ENCODE measurements at regions not wholly inside any gene's neighbourhood (a gene's known extent, or its start where the extent isn't known, plus 50 kb on each side); places are given as distances from the start of the nearest gene placed in this dataset.
A peak's percentile ranks its signal among the peaks of the same experiment; 100 is the strongest.

DNA sequence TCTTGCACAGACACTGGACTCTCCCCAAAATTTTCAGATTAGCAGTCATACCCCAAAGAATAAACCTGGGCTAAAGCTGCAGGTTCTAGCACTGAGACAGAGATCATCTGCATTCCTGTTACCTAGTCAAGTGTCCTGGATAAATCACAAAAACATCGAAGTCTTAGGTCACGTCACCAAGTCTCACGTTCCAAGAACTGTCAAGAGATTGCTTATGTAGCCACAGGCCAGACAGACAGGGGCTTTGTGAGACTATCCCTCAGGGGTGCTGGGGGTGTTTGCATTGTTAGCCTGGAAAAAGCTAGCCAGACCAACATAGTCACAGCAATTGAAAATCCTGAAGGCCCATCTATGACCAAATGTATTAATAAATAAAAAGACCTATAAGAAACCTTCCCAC is 243.1 kb upstream of the PREP start:
- no peaks in the 10 kb centered on the region for H3K36me3 Mint-ChIP-seq
- H3K4me1 Mint-ChIP-seq, result peaks cover 66 to 70% of the 10 kb centered on the region in 2 donors
- Histone ChIP-seq H3K9me3 (ENCODE audit: control insufficient read depth, insufficient read depth, low read length) (no peaks in the 10 kb centered on the region), H3K4me3 (ENCODE audit: low read length) (no peak overlapping the region), H3K27me3 (ENCODE audit: control insufficient read depth, insufficient read depth, low read length) (no peaks in the 10 kb centered on the region), H3K36me3 (ENCODE audit: control insufficient read depth, insufficient read depth, low read length) (no peaks in the 10 kb centered on the region), H3K4me1 (ENCODE audit: control insufficient read depth, insufficient read depth, low read length) (peaks cover 46% of the 10 kb centered on the region), H3K27ac (ENCODE audit: low read length) (peak overlapping the region; percentile 77)
- DNase-seq (no peak), ATAC-seq (peak; percentile 13 to 34 (median 31))
- WGBS (ENCODE audit: insufficient coverage), result 43% methylated on average over 3 of the region's 3 CpGs
- H3K4me3 Mint-ChIP-seq, result peak overlapping the region; percentile 54
- intact Hi-C loops (cut with micrococcal nuclease), result loop anchor here (1.0 to 10.0 kb wide), 4 partner anchors 191 to 875 kb away; no protein-coding TSS in a partner anchor
- TF ChIP-seq, protein P1, sequence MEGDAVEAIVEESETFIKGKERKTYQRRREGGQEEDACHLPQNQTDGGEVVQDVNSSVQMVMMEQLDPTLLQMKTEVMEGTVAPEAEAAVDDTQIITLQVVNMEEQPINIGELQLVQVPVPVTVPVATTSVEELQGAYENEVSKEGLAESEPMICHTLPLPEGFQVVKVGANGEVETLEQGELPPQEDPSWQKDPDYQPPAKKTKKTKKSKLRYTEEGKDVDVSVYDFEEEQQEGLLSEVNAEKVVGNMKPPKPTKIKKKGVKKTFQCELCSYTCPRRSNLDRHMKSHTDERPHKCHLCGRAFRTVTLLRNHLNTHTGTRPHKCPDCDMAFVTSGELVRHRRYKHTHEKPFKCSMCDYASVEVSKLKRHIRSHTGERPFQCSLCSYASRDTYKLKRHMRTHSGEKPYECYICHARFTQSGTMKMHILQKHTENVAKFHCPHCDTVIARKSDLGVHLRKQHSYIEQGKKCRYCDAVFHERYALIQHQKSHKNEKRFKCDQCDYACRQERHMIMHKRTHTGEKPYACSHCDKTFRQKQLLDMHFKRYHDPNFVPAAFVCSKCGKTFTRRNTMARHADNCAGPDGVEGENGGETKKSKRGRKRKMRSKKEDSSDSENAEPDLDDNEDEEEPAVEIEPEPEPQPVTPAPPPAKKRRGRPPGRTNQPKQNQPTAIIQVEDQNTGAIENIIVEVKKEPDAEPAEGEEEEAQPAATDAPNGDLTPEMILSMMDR (IDR thresholded peaks at IDR 0.05), result no peak
- no peaks in the 10 kb centered on the region for H3K27me3 Mint-ChIP-seq (ENCODE audit: low read depth in 2 of 2)
- H3K27ac Mint-ChIP-seq, result peak overlapping the region; percentile 88 to 95
- no peaks in the 10 kb centered on the region for H3K9me3 Mint-ChIP-seq

GRCh38 chr6:105645156-105645555 is 242.3 kb upstream of the PREP start:
- no peaks in the 10 kb centered on the region for H3K27me3 Mint-ChIP-seq (ENCODE audit: low read depth in 2 of 2)
- no peaks in the 10 kb centered on the region for H3K9me3 Mint-ChIP-seq
- H3K4me1 Mint-ChIP-seq, result peaks cover 65 to 66% of the 10 kb centered on the region in 2 donors
- H3K27ac ChIP-seq (ENCODE audit: low read length), result peak overlapping the region; percentile 77
- DNase-seq (no peak), ATAC-seq (no peak)
- peaks cover 46% of the 10 kb centered on the region for H3K4me1 ChIP-seq (ENCODE audit: control insufficient read depth, insufficient read depth, low read length)
- peak overlapping the region; percentile 54 for H3K4me3 Mint-ChIP-seq
- no peaks in the 10 kb centered on the region for H3K27me3 ChIP-seq (ENCODE audit: control insufficient read depth, insufficient read depth, low read length)
- WGBS (ENCODE audit: insufficient coverage), result 94% methylated on average over 1 of the region's 1 CpG
- no peaks in the 10 kb centered on the region for H3K36me3 ChIP-seq (ENCODE audit: control insufficient read depth, insufficient read depth, low read length)
- TF ChIP-seq, protein P1 (IDR thresholded peaks at IDR 0.05), result no peak
- intact Hi-C loops (cut with micrococcal nuclease), result loop anchor here (10.0 kb wide), 1 partner anchor 190 kb away; no protein-coding TSS in a partner anchor
- no peaks in the 10 kb centered on the region for H3K9me3 ChIP-seq (ENCODE audit: control insufficient read depth, insufficient read depth, low read length)
- H3K4me3 ChIP-seq (ENCODE audit: low read length), result no peak overlapping the region
- no peaks in the 10 kb centered on the region for H3K36me3 Mint-ChIP-seq
- H3K27ac Mint-ChIP-seq, result peak overlapping the region; percentile 88 to 95

GRCh38 chr6:105644691-105645090 is 241.8 kb upstream of the PREP start:
- no peak for ATAC-seq
- H3K4me3 Mint-ChIP-seq, result peak overlapping the region; percentile 75
- no peaks in the 10 kb centered on the region for H3K36me3 ChIP-seq (ENCODE audit: control insufficient read depth, insufficient read depth, low read length)
- 75% methylated on average over 3 of the region's 3 CpGs for WGBS (ENCODE audit: insufficient coverage)
- H3K27ac ChIP-seq (ENCODE audit: low read length), result peak overlapping the region; percentile 77
- no peaks in the 10 kb centered on the region for H3K36me3 Mint-ChIP-seq
- H3K9me3 Mint-ChIP-seq, result no peaks in the 10 kb centered on the region
- DNase-seq, result no peak
- H3K27ac Mint-ChIP-seq, result peak overlapping the region; percentile 88 to 95
- TF ChIP-seq, protein P1 (IDR thresholded peaks at IDR 0.05), result no peak
- H3K27me3 Mint-ChIP-seq (ENCODE audit: low read depth in 2 of 2), result no peaks in the 10 kb centered on the region
- intact Hi-C loops (cut with micrococcal nuclease), result loop anchor here (10.0 kb wide), 1 partner anchor 190 kb away; no protein-coding TSS in a partner anchor
- no peaks in the 10 kb centered on the region for H3K27me3 ChIP-seq (ENCODE audit: control insufficient read depth, insufficient read depth, low read length)
- H3K4me1 ChIP-seq (ENCODE audit: control insufficient read depth, insufficient read depth, low read length), result peaks cover 46% of the 10 kb centered on the region
- H3K4me1 Mint-ChIP-seq, result peaks cover 64 to 66% of the 10 kb centered on the region in 2 donors
- H3K4me3 ChIP-seq (ENCODE audit: low read length), result no peak overlapping the region
- H3K9me3 ChIP-seq (ENCODE audit: control insufficient read depth, insufficient read depth, low read length), result no peaks in the 10 kb centered on the region

GRCh38 chr6:105644073-105644489 is 241.2 kb upstream of the PREP start:
- Histone ChIP-seq H3K4me3 (ENCODE audit: low read length) (no peak overlapping the region), H3K36me3 (ENCODE audit: control insufficient read depth, insufficient read depth, low read length) (no peaks in the 10 kb centered on the region), H3K27ac (ENCODE audit: low read length) (peak overlapping the region; percentile 77), H3K4me1 (ENCODE audit: control insufficient read depth, insufficient read depth, low read length) (peaks cover 44% of the 10 kb centered on the region), H3K27me3 (ENCODE audit: control insufficient read depth, insufficient read depth, low read length) (no peaks in the 10 kb centered on the region), H3K9me3 (ENCODE audit: control insufficient read depth, insufficient read depth, low read length) (no peaks in the 10 kb centered on the region)
- peak in 1 of 2 donors; percentile 43 for DNase-seq
- H3K27me3 Mint-ChIP-seq (ENCODE audit: low read depth in 2 of 2), result no peaks in the 10 kb centered on the region
- peak in 2 of 3 donors; percentile 5 to 46 for ATAC-seq
- intact Hi-C loops (cut with micrococcal nuclease), result loop anchor here (10.0 kb wide), 1 partner anchor 189 kb away; no protein-coding TSS in a partner anchor
- 42% methylated on average over 2 of the region's 2 CpGs for WGBS (ENCODE audit: insufficient coverage)
- peak overlapping the region; percentile 88 to 95 for H3K27ac Mint-ChIP-seq
- H3K4me1 Mint-ChIP-seq, result peaks cover 58 to 60% of the 10 kb centered on the region in 2 donors
- H3K36me3 Mint-ChIP-seq, result no peaks in the 10 kb centered on the region
- H3K4me3 Mint-ChIP-seq, result peak overlapping the region; percentile 75
- no peaks in the 10 kb centered on the region for H3K9me3 Mint-ChIP-seq
- TF ChIP-seq, protein P1 (IDR thresholded peaks at IDR 0.05), result no peak

Data from natural killer cell (primary cell).